Keratinocyte (primary cell): ENCODE measurements at regions not wholly inside any gene's neighbourhood (a gene's known extent, or its start where the extent isn't known, plus 50 kb on each side); places are given as distances from the start of the nearest gene placed in this dataset.

Experiments used
- CTCF ChIP-seq, 3 experiments: IDR thresholded peaks in 1 of 3; conservative IDR thresholded peaks in 1 of 3; optimal IDR thresholded peaks in 1 of 3; 2 replicates in 2 of 3; 3 replicates in 1 of 3; pipeline versions ENCODE3 to v1.5.1; 2011; ENCODE audit warnings: low read length in 3 of 3, mild to moderate bottlenecking in 3 of 3, moderate library complexity in 2 of 3, control low read depth in 1 of 3, inconsistent platforms in 1 of 3; ENCODE audit not compliant: insufficient read depth in 2 of 3; ENCODE audit errors: extremely low read depth in 1 of 3
- EZH2 ChIP-seq: IDR thresholded peaks from one replicate; pipeline ENCODE4 v1.6.1; 2012; ENCODE audit warnings: inconsistent platforms, mild to moderate bottlenecking, low read length, moderate library complexity

- TF ChIP-seq EZH2 (no peak), CTCF (optimal IDR thresholded peaks at IDR 0.05 in 1 of 3, IDR thresholded peaks at IDR 0.05 in 1 of 3, conservative IDR thresholded peaks at IDR 0.05 in 1 of 3; ENCODE audit: extremely low read depth in 1 of 3, insufficient read depth in 2 of 3, low read length in 3 of 3) (no peak)
Observed at GRCh38 chr4:83885256-83886182, 349.6 kb downstream of the GPAT3 start.
